NOMO-1 treated with DMSO at 0.1 percent for 48 hours (cell line): ENCODE measurements at regions not wholly inside any gene's neighbourhood (a gene's known extent, or its start where the extent isn't known, plus 50 kb on each side); places are given as distances from the start of the nearest gene placed in this dataset.

ENCODE experiments used
- DNase-seq: peaks from one replicate; lab custom pipeline; 2025; ENCODE audit not compliant: unreplicated experiment; lab: John Stamatoyannopoulos, UW

DNA sequence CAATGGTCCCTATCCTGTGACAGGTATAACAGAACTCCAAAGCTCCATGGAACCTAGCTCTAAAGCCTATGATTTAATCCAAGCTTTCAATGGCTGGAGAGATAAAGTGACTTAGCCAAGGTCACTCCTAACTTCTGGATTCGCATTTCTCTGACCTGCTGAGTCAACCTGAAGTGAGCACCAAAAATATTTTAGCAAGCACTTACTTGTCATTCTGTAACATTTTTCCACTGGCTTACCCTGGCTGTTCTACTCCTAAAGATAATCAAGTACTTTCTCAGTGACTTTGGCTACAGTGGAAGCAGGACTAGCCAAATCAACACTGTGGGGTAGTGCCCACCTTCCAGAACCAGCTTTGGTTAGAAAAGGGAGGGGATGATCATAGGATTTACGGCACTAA, 188.3 kb downstream of the OGFRL1 start:
- no peak for DNase-seq

GRCh38 chr6:71478834-71479541, 190.4 kb downstream of the OGFRL1 start:
- no peak for DNase-seq

DNA sequence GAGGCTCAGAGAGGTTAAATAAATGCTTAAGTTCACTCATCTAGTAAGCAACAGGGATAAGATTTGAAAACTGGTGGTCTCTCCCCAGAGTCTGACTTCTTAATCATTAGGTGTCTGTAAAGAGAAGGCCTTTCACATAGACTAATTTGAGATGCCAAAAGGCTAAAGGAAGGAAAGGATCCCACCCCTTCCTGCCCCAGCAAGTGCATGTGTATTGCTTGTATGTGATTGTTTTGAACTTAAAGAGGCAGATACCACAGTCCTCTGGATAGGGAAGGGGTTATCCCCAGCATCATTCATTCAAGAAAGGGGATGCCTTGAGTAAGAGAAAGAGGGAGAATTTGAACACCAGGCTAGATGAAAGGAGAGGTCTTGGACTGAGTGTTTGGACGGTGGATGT, 192.0 kb downstream of the OGFRL1 start:
- no peak for DNase-seq

- DNase-seq, result no peak
Measured at GRCh38 chr6:71481011-71481410, 192.4 kb downstream of the OGFRL1 start.

- DNase-seq, result no peak
Measured at GRCh38 chr6:71481801-71482200, 193.2 kb downstream of the OGFRL1 start.

GRCh38 chr6:71482742-71483141, 194.1 kb downstream of the OGFRL1 start:
- DNase-seq, result no peak

- DNase-seq, result no peak
Measured at GRCh38 chr6:71486461-71486860, 197.8 kb downstream of the OGFRL1 start.

DNA sequence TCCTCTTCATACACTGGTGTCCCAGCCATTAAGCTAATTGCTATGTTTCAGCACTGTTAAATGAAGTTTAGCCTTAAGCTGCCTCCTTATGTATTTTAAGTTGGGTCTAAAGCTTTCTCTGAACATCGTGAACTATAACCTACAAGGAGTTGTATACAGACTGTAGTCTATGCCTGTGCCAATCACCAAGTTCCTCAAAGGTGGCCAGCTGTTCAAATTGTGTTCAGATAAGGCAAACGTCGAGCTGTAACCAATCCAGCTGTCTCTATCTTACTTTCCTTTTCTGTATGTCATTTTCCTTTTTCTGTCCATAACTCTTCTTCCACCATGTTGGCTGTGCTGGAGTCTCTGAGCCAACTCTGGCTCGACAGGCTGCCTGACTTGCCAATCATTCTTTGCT, 199.6 kb downstream of the OGFRL1 start:
- no peak for DNase-seq

GRCh38 chr6:71489736-71490135, 201.1 kb downstream of the OGFRL1 start:
- no peak for DNase-seq

DNA sequence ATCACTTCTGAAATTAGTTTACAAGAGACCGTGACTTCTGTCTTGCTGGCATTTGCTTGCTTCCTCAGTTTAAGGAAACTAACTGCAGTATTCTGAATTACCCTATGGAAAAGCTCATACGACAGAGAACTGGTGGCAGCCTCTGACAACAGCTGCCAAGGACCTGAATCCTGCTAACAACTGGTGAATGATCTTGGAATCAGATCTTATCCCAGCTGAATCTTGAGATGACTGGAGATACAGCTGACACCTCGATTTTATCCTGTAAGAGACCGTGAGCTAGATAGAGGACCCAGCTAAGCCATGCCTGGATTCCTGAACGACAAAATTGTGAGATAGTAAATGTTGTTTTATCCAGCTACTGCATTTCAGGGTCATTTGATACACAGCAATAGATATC, 202.3 kb downstream of the OGFRL1 start:
- no peak for DNase-seq

- no peak for DNase-seq
Measured at GRCh38 chr6:71491844-71492243, 203.2 kb downstream of the OGFRL1 start.

DNA sequence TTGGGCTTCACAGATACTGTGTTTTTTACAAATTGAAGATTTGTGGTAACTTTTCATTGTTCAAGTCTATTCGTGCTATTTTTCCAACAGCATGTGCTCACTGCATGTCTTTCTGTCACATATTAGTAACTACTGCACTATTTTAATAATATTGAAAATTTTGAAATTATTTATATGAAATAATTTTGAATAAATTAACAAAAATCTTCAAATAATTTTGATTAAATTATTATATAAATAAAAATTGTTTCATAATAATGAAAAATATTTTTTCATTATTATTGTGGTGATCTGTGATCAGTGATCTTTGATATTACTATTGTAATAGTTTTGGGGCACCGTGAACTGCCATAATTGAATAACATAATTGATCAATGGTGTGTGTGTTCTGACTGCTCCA, 204.1 kb downstream of the OGFRL1 start:
- DNase-seq, result no peak

DNA sequence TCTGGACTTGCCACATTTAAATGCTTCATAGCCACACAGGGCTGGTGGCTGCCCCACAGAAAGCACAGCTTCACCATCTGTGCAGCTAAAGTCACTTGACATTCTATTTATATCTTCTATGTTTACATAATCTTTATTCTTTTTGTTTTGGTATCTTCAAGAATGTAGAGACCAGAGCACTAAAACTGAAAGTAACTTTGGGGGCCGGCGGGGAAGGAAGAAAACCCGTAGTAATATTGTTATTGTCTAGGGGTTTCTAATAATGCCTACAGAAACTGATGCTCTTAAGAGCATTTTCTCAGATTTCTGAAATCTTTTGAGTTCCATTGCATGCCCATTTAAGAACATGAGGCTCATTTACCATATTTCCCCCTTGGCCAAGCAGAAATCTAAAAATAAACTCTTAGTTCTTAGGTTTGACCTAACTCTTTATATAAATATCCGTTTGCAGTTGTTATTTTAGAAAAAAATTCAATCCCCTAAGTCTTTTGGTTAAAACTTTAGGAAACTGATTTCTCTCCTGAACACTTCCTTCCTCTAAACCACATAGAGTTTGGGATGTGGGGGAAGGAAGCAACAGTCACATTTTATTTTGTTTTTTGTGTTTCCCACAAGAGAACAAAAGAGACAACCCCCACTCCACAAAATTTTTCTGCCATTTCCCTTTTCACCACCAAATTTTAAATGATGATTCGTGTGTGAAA, 207.6 kb downstream of the OGFRL1 start:
- no peak for DNase-seq

- DNase-seq, result no peak
Measured at GRCh38 chr6:71496722-71497033, 208.1 kb downstream of the OGFRL1 start.

DNA sequence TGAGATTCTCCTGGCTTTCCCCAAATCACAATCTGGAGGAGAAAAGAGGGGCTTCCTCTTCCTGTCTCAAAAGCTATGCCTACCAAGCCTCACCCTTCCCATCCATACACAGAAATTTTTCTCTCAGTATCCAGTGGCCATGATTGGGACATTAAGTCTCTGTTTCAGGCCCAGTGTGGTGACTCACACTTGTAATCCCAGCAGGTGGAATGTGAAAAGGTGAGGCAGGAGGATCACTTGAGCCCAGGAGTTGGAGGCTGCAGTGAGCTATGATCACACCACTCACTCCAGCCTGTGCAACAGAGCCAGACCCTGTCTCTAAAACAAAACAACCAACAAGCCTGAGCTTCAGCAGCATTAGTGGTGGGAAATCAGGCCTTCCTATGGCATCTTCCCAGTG, 210.0 kb downstream of the OGFRL1 start:
- no peak for DNase-seq

DNA sequence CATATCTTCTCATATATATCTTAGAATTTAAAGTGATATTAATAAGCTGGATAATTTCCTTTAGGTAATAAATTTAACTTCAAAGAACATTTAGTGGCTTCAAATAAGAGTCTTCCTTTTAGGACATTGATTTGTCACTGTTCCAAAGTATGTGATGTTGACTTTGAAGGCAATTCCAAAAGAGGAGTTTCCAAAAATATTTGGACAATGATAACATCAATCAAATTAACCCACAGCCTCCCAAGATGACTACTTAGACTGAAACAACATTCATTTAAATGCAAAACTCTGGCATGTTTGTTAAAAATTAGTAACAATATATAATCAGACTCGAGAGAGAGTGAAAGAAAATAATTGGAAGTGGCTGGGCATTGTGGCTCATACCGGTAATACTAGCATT, 211.1 kb downstream of the OGFRL1 start:
- no peak for DNase-seq

GRCh38 chr6:71502168-71502567, 213.6 kb downstream of the OGFRL1 start:
- no peak for DNase-seq

DNA sequence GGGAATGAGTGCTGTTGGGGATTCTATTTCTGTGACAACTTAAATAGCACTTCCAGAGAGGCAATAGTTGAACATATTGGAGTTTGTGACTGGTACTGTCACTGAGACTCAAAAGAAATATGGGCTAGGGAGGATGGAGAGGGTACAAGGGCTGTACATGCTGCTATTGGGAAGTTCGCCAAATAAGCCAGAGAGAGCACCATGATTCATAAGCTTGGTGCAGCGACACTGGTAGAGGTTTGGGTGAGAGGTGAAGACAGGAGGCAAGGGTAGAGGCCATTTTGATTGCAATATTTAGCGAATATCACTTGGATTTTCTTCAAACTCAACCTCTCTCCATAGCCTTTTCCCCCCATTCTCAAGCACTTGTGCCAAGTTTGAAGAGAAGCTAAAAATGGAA, 214.3 kb downstream of the OGFRL1 start:
- no peak for DNase-seq

DNA sequence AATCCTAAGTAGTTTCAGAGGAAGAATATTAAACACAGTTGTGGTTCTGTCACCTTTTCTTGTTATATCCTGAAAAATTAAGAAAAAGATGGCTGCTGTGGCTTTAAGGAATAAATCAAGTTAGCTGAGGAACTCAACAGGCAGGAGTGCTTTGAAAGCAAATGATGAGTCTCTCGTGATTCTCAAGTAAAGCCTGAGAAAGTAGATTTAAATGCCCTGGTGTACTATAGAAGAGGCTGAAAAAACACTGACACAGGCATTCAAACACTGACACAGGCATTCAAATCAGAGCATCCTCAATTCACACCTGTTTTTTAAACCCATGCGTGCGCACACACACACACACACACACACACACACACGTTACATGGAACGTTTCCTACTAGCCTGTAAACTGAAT, 218.6 kb downstream of the OGFRL1 start:
- no peak for DNase-seq

DNA sequence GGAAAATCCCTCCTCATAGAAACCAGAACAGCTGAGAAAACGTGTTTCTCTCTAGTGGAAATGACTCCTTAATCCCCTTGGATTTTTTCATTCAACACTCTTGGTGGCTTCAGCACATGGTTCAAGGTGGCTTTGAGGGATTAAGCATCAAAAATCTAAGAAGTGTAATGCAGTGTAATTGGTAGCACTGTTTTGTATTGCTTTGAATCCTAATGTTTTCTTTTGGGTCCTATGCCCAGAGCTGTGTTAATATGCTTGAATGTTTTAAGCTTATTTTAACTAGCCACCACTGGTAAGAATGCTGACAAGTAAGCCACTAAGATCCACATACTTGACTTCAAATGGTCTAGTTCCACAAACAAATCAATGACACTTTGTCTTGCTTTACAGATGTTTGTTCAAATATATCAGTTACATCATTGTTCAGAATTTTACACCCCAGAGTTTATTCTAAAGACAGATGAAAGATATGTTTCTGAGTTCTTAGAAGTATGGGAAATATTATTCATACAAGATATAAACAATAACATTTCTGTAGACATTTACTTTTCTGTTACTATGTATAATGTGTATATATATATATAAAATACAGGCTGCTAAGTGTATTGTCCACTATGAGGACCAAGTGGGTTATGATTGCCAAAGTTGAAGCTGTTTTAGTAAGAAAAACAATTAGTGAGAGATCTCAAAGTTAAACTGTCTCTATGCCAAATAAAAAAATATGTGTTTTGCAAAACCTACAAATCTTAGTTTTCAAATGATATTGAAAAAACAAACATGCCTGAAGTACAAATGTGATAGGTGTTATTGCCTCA, 220.8 kb downstream of the OGFRL1 start:
- no peak for DNase-seq

- no peak for DNase-seq
Measured at GRCh38 chr6:71510057-71510713, 221.6 kb downstream of the OGFRL1 start.

DNA sequence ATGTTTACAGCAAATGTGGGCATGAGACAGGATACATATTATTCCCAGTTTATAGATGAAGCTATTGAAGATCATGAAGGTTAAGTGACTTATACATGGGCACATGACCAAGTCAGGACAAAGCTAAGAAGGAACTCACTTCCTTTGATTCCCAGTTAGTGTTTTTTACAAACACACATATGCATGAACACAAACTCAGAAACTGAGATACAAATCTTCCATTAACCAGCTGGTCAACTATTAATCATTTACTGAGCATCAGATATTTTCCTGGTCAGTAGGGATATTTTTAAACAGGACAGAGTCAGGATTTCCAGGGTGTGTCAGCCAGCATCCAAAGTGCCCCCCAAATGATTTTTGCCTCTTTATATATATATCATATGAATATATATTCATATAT, 222.2 kb downstream of the OGFRL1 start:
- DNase-seq, result no peak
